ENCODE measurements at regions not wholly inside any gene's neighbourhood (a gene's known extent, or its start where the extent isn't known, plus 50 kb on each side); places are given as distances from the start of the nearest gene placed in this dataset.

- TF ChIP-seq CTCF (IDR thresholded peaks at IDR 0.05) = no peak
- no peak for TF ChIP-seq EZH2 (IDR thresholded peaks at IDR 0.05)
Measured at GRCh38 chr11:135001581-135001980, 589.5 kb upstream of the B3GAT1 start.
